ENCODE measurements at regions not wholly inside any gene's neighbourhood (a gene's known extent, or its start where the extent isn't known, plus 50 kb on each side); places are given as distances from the start of the nearest gene placed in this dataset.
A peak's percentile ranks its signal among the peaks of the same experiment; 100 is the strongest.
"Not testable (repeated sequence)": the region's sequence is repeated elsewhere in the genome, so short reads cannot be mapped to it uniquely, and the experiment has no call there.

- ATAC-seq (no peak), DNase-seq (ENCODE audit: low spot score) (no peak)
Observed at GRCh38 chr10:114729103-114729659, 71.1 kb upstream of the ABLIM1 start.

GRCh38 chr10:114730291-114730690 lies 72.2 kb upstream of the ABLIM1 start:
- ATAC-seq (peak; percentile 58), DNase-seq (ENCODE audit: low spot score) (no peak)

- ATAC-seq (peak; percentile 64), DNase-seq (ENCODE audit: low spot score) (no peak)
Observed at GRCh38 chr10:114732931-114733330, 74.9 kb upstream of the ABLIM1 start.

GRCh38 chr10:114735946-114736345 lies 77.9 kb upstream of the ABLIM1 start:
- DNase-seq (ENCODE audit: low spot score) (no peak), ATAC-seq (no peak)

GRCh38 chr10:114743521-114744231 lies 77.9 kb upstream of the FHIP2A start:
- ATAC-seq (no peak), DNase-seq (ENCODE audit: low spot score) (no peak)

- DNase-seq (ENCODE audit: low spot score) (no peak), ATAC-seq (no peak)
Observed at GRCh38 chr10:114746531-114746930, 75.0 kb upstream of the FHIP2A start.

- no peak for ATAC-seq
Observed at GRCh38 chr10:114748241-114748640, 73.3 kb upstream of the FHIP2A start.

GRCh38 chr10:114749014-114749413 lies 72.6 kb upstream of the FHIP2A start:
- ATAC-seq: peak; percentile 92
- DNase-seq (ENCODE audit: low spot score): no peak

More at GRCh38 chr10:114748241-114748640, 73.3 kb upstream of the FHIP2A start:
- DNase-seq (ENCODE audit: low spot score): no peak

- DNase-seq (ENCODE audit: low spot score): no peak
Observed at GRCh38 chr10:114749510-114749909, 72.1 kb upstream of the FHIP2A start.

GRCh38 chr10:114751856-114752255 lies 69.7 kb upstream of the FHIP2A start:
- DNase-seq (ENCODE audit: low spot score) (no peak), ATAC-seq (no peak)

More at GRCh38 chr10:114749510-114749909, 72.1 kb upstream of the FHIP2A start:
- peak; percentile 11 for ATAC-seq

GRCh38 chr10:114752570-114752969 lies 69.0 kb upstream of the FHIP2A start:
- not testable (repeated sequence) for DNase-seq (ENCODE audit: low spot score); ATAC-seq

GRCh38 chr10:114753126-114753525 lies 68.5 kb upstream of the FHIP2A start:
- no peak for ATAC-seq
- DNase-seq (ENCODE audit: low spot score): no peak

GRCh38 chr10:114754445-114755320 lies 66.9 kb upstream of the FHIP2A start:
- DNase-seq (ENCODE audit: low spot score) (no peak), ATAC-seq (peak; percentile 62)

- DNase-seq (ENCODE audit: low spot score) (peak; percentile 53), ATAC-seq (peak; percentile 93)
Observed at GRCh38 chr10:114755537-114755936, 66.0 kb upstream of the FHIP2A start.

GRCh38 chr10:114758331-114758730 lies 63.2 kb upstream of the FHIP2A start:
- no peak for ATAC-seq
- DNase-seq (ENCODE audit: low spot score): no peak

- no peak for DNase-seq (ENCODE audit: low spot score)
- no peak for ATAC-seq
Observed at GRCh38 chr10:114761205-114762193, 60.1 kb upstream of the FHIP2A start.

GRCh38 chr10:114762811-114763210 lies 58.8 kb upstream of the FHIP2A start:
- DNase-seq (ENCODE audit: low spot score) (no peak), ATAC-seq (no peak)

- ATAC-seq (no peak), DNase-seq (ENCODE audit: low spot score) (no peak)
Observed at GRCh38 chr10:114764656-114765055, 56.9 kb upstream of the FHIP2A start.

- DNase-seq (ENCODE audit: low spot score) (no peak), ATAC-seq (no peak)
Observed at GRCh38 chr10:114766470-114766869, 55.1 kb upstream of the FHIP2A start.
